Renal pelvis (tissue), 1 donor: ENCODE measurements at regions not wholly inside any gene's neighbourhood (a gene's known extent, or its start where the extent isn't known, plus 50 kb on each side); places are given as distances from the start of the nearest gene placed in this dataset.

Experiments
- DNase-seq: peaks from one replicate; pipeline ENCODE4 v3.0.0-alpha.2; 2013

DNA sequence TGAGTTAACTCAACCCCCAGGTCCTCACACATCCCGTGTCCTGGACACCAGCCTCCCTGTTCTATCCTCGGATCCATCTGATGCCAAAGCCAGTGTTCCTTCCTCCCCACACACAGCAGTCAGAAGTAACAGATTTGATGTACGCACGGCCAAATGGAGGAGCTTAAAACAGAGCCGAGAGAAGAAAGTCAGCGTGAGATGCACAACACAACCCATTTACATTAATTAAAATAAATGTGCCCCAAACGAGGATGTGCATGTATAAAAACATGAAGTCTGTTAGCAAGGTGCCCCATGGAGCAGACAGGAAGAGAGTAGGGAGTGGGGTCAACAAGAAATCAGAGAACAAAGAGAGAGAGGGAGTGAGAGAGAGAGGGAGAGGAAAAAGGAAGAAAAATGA is 191.2 kb downstream of the HAUS1 start:
- DNase-seq, result no peak

DNA sequence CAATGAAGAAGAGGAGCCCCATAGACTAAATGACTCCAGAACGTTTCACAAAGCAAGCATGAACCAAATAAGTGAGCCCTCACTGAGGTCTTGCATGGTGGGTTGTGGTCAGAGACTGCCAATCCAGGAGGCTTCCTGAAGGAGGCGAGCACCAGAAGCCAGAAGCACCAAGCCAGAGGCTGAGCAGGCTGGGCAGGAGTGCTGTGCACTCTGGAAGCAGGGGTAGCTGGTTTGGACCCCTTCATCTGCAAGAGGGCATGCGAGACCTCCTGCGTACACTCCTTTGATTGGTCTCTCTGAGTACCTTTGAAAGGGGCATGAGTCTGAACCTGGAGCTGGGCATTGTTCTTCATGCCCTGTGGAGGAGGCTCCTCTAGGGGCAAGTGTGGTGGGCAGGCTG is 192.5 kb downstream of the HAUS1 start:
- DNase-seq, result no peak

DNA sequence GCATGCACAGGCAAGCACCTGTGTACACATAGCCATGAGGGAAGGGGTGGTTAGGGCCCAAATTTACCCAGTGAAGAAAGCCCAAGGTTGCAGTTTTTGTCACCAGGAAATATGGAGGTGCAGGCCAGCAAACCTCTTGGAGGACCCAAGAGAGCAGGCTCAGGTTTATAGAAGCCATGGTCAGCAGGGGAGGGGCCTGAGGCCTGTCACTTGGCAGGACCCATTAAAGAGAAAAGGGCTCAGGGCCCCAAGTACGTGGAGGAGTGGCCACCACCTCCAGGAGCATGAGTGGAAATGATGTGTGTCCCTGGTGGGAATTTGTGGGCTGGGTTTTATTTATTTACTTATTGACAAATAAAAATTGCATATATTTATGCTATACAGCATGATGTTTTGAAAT is 192.9 kb downstream of the HAUS1 start:
- DNase-seq, result no peak

DNA sequence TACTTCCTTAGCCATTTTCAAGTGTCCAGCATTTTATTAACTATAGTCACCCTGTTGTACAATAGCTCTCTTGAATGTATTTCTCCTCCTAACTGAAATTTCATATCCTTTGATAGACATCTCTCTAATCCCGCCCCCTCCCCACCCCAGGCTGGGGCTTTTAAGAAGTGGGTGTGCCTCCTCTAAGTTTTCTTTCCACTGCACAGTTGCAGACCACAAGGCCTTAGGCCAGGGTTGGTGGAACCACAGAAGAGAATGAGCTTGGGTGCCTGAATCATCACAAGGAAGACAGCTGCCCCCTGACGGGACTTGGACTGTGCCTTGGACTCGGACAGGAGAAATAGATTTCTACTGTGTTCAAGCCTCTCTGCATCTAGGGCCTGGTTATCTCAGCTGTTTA is 193.4 kb downstream of the HAUS1 start:
- no peak for DNase-seq

DNA sequence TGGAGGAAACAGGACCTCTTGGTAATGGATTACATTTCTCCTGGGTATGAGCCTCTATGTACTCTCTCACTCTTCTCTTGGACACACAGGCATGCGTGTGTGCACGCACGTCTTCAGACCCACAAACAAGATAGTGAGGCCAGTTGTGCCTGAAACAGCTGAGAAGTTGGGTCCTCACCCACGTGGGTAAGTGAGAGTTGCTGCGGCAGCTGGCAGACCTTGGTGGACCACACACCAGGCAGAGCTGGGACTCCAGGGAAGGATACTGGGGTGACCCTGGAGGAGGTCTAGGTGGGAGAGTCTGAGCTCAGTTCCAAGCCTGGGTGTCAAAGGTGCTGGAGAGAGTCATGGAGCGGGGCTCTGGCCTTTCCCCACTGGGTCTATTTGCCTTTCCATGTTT is 194.3 kb downstream of the HAUS1 start:
- no peak for DNase-seq

DNA sequence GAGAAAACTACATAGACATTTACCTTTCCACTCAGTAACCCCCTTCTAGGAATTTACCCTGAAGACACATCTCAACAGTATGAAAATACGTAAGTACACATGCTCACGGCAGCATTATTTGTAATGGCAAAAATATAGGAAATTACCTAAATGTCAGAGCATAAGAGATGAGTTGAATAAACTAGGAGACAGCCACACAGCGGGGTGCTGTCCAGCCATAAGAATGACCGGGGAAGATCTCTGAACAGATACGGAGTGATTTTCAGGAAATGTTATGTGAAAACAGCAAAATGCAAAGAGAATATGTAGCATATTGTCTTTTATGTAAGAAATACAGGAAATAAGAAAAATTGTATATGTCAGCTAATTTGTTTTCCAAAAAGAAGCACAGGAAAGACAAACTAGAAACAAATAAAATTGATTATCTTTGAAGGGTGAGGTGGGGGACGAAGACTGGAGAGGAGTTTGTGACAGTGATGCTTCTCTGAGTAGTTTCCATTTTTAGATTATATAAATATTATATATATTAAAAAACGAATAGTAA is 195.4 kb downstream of the HAUS1 start:
- DNase-seq, result no peak

DNA sequence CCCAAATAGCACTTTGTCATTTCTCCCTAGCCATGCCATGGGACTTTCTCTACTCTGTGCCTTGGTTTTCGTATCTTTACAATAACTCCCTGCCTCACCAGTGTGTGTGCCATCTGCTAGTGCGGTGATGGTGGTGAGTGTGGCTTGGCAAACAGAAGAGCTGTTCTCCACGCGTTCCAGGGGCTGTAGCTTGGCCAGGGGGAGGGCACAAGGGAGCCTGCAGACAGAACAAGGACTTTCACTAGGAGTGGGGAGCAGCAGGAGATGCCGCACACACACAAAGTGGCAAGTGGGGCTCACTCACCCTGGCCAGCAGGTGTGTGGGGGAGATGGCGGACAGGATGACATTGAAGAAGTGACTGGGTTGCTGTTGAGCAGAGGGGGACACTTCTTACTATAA is 196.9 kb downstream of the HAUS1 start:
- no peak for DNase-seq

DNA sequence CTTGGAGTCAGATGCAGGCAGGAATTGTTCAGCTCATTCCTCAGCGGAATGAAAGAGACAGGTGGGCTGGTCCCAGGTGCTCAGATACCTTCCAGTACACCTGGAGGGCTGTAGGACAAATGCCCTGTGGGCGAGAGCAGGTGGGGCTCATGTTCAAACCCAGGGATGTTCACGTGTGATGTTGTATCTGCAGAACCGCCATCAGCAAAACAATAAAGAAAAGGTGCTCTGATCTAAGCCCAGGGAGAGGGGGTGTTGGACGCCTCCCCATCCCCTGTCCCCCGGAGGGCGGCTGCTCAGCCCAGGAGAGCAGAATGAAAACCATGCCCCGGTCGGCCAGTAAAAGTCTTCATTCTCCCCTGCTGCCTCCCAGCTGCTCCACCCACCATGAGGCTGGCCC is 197.4 kb downstream of the HAUS1 start:
- DNase-seq, result no peak

DNA sequence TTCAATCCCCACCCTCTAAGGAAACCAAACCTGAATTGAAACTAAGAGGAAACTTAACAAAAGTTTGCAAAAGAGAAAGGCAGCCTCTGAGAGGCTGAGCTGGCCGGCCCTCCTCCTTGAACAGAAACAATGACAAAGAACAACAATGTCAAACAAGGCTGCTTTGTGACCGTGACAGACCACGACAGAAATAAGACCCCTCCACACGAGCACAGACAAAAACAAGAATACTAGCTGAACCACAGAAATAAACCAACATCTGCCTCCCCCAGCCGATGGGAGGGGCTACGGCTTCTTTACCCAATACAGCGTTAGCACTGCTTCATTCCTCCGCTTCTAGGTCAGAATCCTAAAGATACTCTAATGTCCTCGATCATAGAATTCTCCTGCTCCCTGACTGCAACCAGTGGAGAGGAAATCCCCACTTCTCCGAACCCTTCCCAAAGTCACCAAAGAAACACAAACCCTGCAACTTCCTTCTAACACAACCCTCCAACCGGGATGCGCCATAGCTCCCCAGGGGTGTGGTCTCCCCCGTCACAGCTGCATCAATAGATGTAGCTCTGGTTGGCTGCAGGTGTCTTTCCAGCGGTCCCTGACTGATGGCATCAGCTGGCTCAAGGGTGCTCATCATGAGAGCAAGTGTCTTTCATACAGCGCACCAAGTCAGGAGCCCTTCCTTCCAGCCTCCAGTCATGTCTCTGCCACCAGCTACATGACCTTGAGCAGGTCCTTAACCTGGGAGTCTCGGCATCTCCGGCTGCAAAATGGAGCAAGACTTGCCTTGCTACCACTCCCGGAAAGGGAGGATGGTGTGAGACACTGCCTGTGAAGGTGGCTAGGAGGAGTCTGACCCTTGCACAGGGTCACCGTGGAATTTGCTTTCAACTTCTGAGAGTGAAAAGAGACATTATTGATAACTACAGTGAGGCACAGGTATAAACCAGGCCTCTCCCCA is 198.6 kb downstream of the HAUS1 start:
- DNase-seq, result no peak

DNA sequence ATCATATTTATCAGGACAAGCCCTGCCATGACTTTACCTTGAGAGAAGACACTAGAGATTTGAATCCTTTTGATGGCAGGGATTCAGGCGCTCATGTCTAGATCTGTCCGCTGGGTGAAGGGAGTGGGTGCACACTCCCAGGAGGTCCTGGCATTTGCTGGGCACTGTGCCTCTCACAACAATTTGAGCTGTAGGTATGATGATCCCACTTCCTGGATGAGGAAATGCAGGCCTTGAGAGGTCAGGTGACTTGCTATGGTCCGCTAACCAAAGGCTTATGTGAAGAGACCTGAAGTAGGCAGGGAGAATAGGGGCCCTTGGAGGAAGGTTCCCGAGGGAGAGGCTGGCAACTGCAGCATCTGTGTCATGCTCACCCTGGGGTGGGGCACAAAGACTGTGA is 206.1 kb downstream of the HAUS1 start:
- DNase-seq, result no peak

DNA sequence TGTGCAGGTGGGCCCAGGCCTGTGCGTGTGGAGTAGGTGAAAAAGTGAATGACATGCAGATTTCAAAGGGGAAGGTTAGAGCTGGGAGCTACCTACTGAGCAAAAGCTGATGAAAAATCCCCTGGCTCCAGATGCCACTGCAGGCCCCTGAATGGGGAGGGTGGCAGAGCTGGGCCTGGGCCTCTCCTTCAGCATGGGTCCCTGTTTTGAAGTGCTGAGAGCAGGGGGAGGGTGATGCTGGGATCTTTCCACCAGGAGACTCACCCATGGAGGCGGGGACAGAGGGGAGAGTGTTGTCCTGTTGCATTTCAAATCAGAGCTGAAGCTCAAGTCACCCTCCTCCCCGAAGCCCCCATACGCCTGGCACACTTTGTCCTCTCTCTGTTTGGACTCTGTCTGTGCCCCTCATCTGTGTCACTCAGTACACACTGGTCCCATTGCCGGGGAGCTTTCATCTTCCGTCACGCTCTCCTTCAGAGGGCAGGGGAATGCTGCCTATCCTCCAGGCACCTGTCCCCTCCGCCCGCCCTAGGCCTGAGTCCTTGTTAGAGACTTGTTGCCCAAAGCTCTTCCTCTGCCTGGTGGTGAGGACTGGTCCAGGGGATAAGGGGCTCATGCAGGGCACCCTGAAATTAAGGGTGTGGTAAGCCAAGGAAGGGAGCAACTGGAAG is 206.6 kb downstream of the HAUS1 start:
- no peak for DNase-seq

DNA sequence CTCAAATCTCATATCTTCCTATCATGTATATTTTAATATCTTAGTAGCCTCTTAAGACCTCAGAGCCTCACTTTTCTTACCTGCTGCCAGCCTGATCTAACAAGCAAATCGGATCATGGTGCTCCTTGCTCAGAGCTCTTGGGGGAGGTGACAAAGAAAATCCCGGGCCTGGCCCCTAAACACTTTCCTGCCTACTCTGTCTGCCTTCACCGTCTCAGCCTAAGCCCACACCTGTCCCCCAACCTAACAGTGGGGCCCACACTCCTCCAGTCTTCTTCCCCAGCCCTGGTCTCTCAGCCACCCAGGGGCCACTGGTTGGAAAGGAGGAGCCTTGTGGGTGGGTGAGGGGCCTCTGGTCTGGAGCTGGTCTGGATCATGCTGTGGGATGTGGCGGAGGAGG is 207.3 kb downstream of the HAUS1 start:
- no peak for DNase-seq

DNA sequence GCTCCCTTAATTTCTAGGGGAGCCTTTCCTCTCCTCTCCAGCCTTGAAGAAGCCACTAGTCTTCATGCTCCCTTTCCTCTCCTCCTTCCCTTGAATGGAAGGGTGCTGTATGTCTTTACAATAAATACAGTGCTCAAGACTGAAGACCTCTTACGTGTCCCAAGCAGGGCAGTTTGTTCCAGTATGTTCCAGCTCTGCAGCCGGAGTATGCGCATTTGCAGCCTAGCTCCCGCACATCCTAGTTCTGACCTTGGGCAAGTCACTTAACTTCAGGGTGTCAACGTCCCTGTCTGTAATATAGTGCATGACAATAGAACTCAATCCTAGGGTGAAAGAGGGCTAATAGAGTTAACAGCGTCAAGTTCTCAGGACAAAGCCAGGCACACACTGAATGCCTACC is 208.0 kb downstream of the HAUS1 start:
- no peak for DNase-seq

DNA sequence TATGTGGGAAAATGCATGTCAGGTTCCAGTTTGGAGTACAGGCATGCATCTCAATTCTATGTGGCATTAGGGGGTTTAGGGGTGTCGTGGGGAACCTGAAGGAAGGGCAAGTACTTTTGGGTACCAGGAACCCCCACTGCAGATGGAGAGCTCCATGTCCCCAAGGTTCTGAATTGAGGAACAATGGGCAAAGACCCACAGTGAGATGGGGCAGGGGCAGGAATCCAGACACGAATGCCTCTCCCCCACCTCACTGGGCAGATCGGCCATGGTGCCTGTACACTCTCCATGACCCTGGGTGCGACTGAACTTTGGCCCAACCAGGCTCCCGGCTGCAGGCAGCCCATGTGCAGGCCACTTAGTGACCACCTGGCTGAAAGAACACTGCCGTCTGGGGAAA is 209.3 kb downstream of the HAUS1 start:
- DNase-seq, result no peak

DNA sequence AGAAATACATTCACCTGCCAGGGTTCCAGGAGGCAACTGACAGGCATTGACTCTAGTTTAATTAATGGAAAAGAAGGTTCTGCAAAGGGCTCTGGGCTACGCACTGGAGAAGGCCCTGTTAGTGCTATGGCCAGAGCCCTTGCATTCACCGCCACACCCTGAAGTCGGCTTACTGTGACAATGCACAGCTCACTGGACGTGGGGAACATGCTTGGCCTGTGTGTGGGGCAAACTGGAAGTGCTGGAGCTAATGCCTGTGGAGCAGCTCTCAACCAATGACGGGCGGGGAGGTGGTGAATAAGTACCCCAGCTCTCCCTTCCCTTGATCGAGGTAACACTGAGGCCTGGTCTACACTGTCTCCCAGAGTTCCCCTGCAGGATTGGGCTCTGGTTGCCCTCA is 209.8 kb downstream of the HAUS1 start:
- no peak for DNase-seq

DNA sequence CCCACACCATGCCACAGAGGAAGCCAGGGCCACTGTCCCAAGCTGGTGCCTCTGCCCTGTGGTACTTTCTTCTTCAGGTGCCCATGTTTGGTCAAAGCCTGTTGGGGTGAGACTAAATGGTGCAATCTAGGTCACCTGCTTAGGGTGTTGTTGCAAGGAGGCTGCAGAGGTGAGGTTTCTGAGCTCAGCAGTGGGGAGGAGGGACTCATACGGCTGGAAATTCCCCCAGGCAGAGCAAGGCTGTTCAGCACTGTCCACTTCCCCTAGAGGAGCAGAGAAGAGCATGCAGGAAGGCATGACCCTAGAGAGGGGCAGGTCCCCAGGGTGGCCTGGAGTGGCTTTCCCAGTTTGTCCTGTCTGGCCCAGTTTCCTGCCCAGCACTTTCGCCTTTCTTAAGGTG is 211.0 kb downstream of the HAUS1 start:
- DNase-seq, result no peak

DNA sequence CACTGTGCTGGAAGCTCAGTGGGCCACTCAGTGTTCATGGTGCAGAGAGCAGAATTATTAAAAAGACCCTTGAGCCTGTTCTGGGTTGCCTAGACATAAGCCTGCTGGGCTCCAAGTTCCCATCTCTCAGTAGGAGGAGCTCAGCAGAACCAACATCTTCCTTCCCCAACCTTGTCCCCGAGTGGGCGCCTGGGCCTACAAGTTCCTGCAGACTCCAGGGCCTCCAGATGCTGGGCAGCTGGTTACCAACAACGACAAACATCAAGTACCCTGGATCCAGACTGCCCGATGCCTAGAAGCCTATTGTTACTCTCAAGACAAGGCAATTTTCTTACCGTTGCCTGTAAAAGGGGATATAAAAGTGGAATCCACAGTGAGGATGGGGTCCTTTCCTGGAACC is 214.2 kb downstream of the HAUS1 start:
- DNase-seq, result no peak

DNA sequence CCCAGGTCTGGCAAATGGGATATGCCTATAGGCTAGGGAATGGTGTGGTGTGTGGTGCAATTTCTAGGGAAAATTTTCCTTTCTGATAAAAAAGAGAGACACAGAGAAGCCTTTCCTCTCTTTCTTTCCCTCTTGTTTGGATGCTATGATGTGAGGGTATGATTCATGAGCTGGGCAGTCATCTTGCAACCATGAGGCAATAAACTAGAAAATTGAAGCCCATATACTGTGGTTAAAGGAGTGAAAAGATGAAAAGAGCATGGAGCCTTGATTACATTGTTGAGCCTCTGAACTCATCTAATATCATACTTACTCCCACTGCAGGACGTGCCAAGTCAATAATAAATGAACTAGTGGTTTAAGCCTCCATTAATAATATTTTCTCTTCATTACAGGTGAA is 215.6 kb downstream of the HAUS1 start:
- no peak for DNase-seq

DNA sequence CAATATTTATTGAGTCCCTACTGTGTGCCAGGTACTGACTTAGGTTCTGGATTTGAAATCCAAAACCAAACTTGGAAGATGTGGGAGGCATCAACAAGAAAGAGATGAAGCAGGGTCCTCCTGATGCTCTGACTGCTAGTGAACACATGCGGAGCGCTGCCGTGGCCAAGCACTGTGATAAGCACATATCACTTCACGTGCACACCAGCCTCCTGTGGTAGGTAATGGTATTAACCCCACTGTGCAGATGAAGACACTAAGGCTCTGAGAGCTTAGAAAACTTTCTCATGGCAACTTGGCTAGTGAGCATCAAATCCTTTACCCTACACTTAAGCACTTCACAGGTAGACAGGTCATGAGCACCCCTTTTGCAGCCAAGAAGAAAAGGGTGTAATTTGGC is 216.1 kb downstream of the HAUS1 start:
- DNase-seq, result no peak

DNA sequence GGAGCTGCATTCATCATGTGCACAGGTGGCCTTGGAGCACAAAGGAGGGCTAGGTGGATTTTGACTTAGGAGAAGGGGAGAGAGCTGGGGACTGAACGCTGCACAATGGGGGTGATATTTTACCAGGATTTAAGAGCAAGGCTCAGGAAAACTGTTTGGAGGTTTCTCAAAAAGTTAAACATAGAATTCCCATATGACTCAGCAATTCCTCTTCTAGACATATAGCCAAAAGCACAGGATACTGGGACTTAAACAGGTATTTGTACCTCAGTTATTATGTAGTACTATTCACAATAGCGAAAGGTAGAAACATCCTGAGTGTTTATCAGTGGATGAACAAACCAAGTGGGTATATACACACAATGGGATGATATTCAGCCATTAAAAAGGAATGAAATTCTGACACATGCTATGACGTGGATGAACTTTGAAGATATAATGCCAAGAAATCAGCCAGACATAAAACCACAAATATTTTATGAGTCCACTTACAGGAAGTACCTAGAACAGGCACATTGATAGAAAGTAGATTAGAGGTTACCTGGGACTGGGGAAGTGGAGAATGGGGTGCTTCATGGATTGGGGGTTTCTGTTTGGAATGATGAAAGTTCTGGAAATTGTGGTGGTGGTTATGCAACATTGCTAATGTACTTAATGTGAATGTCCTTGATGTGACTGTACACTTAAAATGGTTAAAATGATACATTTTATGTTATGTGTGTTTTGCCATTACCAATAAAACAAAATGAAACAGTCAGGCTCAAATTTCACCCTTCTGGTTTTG is 216.9 kb downstream of the HAUS1 start:
- no peak for DNase-seq

DNA sequence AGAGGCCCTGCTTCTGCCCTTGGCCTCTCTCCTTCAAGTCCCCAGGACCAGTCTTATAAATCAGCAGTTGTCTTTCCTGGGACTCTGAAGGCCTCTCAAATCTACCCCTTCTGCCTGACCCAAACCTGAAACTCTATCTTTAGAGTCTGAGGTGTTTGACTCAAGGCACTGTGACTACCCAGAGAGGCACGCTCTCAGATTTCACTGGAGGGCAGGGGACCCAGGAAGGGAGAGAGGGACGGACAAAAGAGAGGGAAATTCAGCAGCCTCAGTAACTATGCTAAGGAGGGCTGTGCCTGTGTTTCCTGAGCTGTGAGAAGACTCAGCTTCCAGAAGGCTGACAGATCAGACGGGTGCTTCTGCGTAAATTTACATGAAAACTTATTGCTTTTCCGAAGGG is 217.8 kb downstream of the HAUS1 start:
- no peak for DNase-seq

DNA sequence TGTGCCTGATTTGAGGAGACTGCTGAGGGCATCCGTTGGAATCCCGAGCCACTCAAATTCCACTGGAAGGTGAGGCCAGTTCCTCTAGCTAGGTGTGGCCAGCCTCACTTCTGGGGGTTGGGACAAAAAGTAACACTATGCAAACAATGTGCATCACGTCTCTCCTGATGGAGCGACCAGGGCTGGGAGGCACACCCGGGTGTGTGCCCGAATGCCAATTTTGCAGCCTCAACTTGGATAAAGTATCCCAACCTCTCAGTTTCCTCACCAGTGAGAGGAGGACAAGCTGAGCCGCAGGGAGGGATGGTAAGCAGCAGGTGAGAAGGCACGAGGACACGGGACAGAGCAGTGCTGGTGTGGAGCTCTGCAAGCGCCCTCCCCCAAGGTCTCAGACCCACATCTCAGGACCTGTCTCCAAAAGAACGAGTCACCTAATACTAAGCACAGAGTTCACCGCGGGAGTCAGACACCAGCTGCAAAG is 218.3 kb downstream of the HAUS1 start:
- DNase-seq, result no peak
